ENCODE measurements at regions not wholly inside any gene's neighbourhood (a gene's known extent, or its start where the extent isn't known, plus 50 kb on each side); places are given as distances from the start of the nearest gene placed in this dataset. TPM values are rescaled to one million over a fixed set of nuclear protein-coding genes. Genes with fewer than 3 reads are reported as not detected.
"Not testable (repeated sequence)": the region's sequence is repeated elsewhere in the genome, so short reads cannot be mapped to it uniquely, and the experiment has no call there.

- not testable (repeated sequence) for H3K27me3 ChIP-seq (ENCODE audit: control insufficient read depth in 1 of 2, insufficient read depth in 1 of 2, low read length in 2 of 2); DNase-seq; H3K14ac ChIP-seq (ENCODE audit: low read length in 2 of 2); H3K4ac ChIP-seq (ENCODE audit: low read depth in 1 of 2, low read length in 2 of 2); H3K27ac ChIP-seq (ENCODE audit: low read length, poor library complexity, severe bottlenecking); H2BK5ac ChIP-seq (ENCODE audit: low read depth, low read length, poor library complexity, severe bottlenecking); H2BK12ac ChIP-seq (ENCODE audit: low read length in 2 of 2); H4K8ac ChIP-seq (ENCODE audit: low read length); H2BK120ac ChIP-seq (ENCODE audit: low read depth, low read length); H3K9ac ChIP-seq (ENCODE audit: low read length); H4K91ac ChIP-seq (ENCODE audit: low read length); H2BK15ac ChIP-seq (ENCODE audit: low read depth, poor library complexity, severe bottlenecking); H3K36me3 ChIP-seq (ENCODE audit: control insufficient read depth in 1 of 2, insufficient read depth in 2 of 2, low read depth in 1 of 2, low read length in 2 of 2); H3K18ac ChIP-seq (ENCODE audit: low read depth in 1 of 2, low read length in 2 of 2); H2AK5ac ChIP-seq (ENCODE audit: low read length, severe bottlenecking); H3K4me2 ChIP-seq (ENCODE audit: low read length, poor library complexity, severe bottlenecking); H3K23ac ChIP-seq (ENCODE audit: low read length in 2 of 2); H3K9me3 ChIP-seq (ENCODE audit: control insufficient read depth, low read length); H3K4me1 ChIP-seq (ENCODE audit: control insufficient read depth, insufficient read depth, low read depth, low read length); H3K79me1 ChIP-seq (replicated peaks; ENCODE audit: low read length, poor library complexity, severe bottlenecking); H3K4me3 ChIP-seq (ENCODE audit: insufficient read depth in 1 of 2, low read depth in 1 of 2, low read length in 2 of 2); H2AFZ ChIP-seq (ENCODE audit: low read depth, low read length)
- WGBS = 93% methylated on average over 15 of the region's 15 CpGs
Observed at GRCh38 chr4:115178687-115179086, 65.3 kb upstream of the NDST4 start.

GRCh38 chr4:115171220-115171619 is 57.8 kb upstream of the NDST4 start:
- H2BK120ac ChIP-seq (ENCODE audit: low read depth, low read length) = no peak overlapping the region
- H3K27me3 ChIP-seq (ENCODE audit: control insufficient read depth in 1 of 2, insufficient read depth in 1 of 2, low read length in 2 of 2) = no peaks in the 10 kb centered on the region
- no peak overlapping the region for H2BK12ac ChIP-seq (ENCODE audit: low read length in 2 of 2)
- H3K79me1 ChIP-seq (replicated peaks; ENCODE audit: low read length, poor library complexity, severe bottlenecking) = no peaks in the 10 kb centered on the region
- no CpG with 5 or more reads among the region's 1 CpG for WGBS
- H2BK5ac ChIP-seq (ENCODE audit: low read depth, low read length, poor library complexity, severe bottlenecking) = no peak overlapping the region
- H3K9me3 ChIP-seq (ENCODE audit: control insufficient read depth, low read length) = no peaks in the 10 kb centered on the region
- H2AFZ ChIP-seq (ENCODE audit: low read depth, low read length) = no peak overlapping the region
- H3K36me3 ChIP-seq (ENCODE audit: control insufficient read depth in 1 of 2, insufficient read depth in 2 of 2, low read depth in 1 of 2, low read length in 2 of 2) = no peaks in the 10 kb centered on the region
- H3K4me1 ChIP-seq (ENCODE audit: control insufficient read depth, insufficient read depth, low read depth, low read length) = no peaks in the 10 kb centered on the region
- no peak overlapping the region for H3K4ac ChIP-seq (ENCODE audit: low read depth in 1 of 2, low read length in 2 of 2)
- no peak overlapping the region for H2AK5ac ChIP-seq (ENCODE audit: low read length, severe bottlenecking)
- H3K4me2 ChIP-seq (ENCODE audit: low read length, poor library complexity, severe bottlenecking) = no peak overlapping the region
- H4K91ac ChIP-seq (ENCODE audit: low read length) = no peak overlapping the region
- no peak overlapping the region for H3K4me3 ChIP-seq (ENCODE audit: insufficient read depth in 1 of 2, low read depth in 1 of 2, low read length in 2 of 2)
- DNase-seq = no peak
- no peak overlapping the region for H3K9ac ChIP-seq (ENCODE audit: low read length)
- H2BK15ac ChIP-seq (ENCODE audit: low read depth, poor library complexity, severe bottlenecking) = no peak overlapping the region
- H3K23ac ChIP-seq (ENCODE audit: low read length in 2 of 2) = no peak overlapping the region
- no peak overlapping the region for H3K18ac ChIP-seq (ENCODE audit: low read depth in 1 of 2, low read length in 2 of 2)
- H3K14ac ChIP-seq (ENCODE audit: low read length in 2 of 2) = no peak overlapping the region
- no peak overlapping the region for H4K8ac ChIP-seq (ENCODE audit: low read length)
- no peak overlapping the region for H3K27ac ChIP-seq (ENCODE audit: low read length, poor library complexity, severe bottlenecking)

GRCh38 chr4:115165503-115165902 is 52.1 kb upstream of the NDST4 start:
- no peak overlapping the region for H2BK5ac ChIP-seq (ENCODE audit: low read depth, low read length, poor library complexity, severe bottlenecking)
- DNase-seq = peak; percentile 6
- no peak overlapping the region for H3K27ac ChIP-seq (ENCODE audit: low read length, poor library complexity, severe bottlenecking)
- H3K4me3 ChIP-seq (ENCODE audit: insufficient read depth in 1 of 2, low read depth in 1 of 2, low read length in 2 of 2) = no peak overlapping the region
- H3K4ac ChIP-seq (ENCODE audit: low read depth in 1 of 2, low read length in 2 of 2) = no peak overlapping the region
- H2BK120ac ChIP-seq (ENCODE audit: low read depth, low read length) = no peak overlapping the region
- H3K36me3 ChIP-seq (ENCODE audit: control insufficient read depth in 1 of 2, insufficient read depth in 2 of 2, low read depth in 1 of 2, low read length in 2 of 2) = no peaks in the 10 kb centered on the region
- H2AFZ ChIP-seq (ENCODE audit: low read depth, low read length) = no peak overlapping the region
- no peak overlapping the region for H2BK12ac ChIP-seq (ENCODE audit: low read length in 2 of 2)
- H3K27me3 ChIP-seq (ENCODE audit: control insufficient read depth in 1 of 2, insufficient read depth in 1 of 2, low read length in 2 of 2) = no peaks in the 10 kb centered on the region
- H4K8ac ChIP-seq (ENCODE audit: low read length) = no peak overlapping the region
- H2BK15ac ChIP-seq (ENCODE audit: low read depth, poor library complexity, severe bottlenecking) = no peak overlapping the region
- H4K91ac ChIP-seq (ENCODE audit: low read length) = no peak overlapping the region
- no peak overlapping the region for H3K18ac ChIP-seq (ENCODE audit: low read depth in 1 of 2, low read length in 2 of 2)
- H3K4me1 ChIP-seq (ENCODE audit: control insufficient read depth, insufficient read depth, low read depth, low read length) = no peaks in the 10 kb centered on the region
- no peaks in the 10 kb centered on the region for H3K79me1 ChIP-seq (replicated peaks; ENCODE audit: low read length, poor library complexity, severe bottlenecking)
- no peak overlapping the region for H3K14ac ChIP-seq (ENCODE audit: low read length in 2 of 2)
- H3K9me3 ChIP-seq (ENCODE audit: control insufficient read depth, low read length) = no peaks in the 10 kb centered on the region
- no peak overlapping the region for H3K4me2 ChIP-seq (ENCODE audit: low read length, poor library complexity, severe bottlenecking)
- H2AK5ac ChIP-seq (ENCODE audit: low read length, severe bottlenecking) = no peak overlapping the region
- H3K23ac ChIP-seq (ENCODE audit: low read length in 2 of 2) = no peak overlapping the region
- no peak overlapping the region for H3K9ac ChIP-seq (ENCODE audit: low read length)

Small RNAs in the stretch of these regions (small RNA-seq; reads per million reads assigned to genes)
- gene RNU6-119P (ENCODE audit: low read depth) = not detected
